SK-N-SH (cell line): ENCODE measurements at regions not wholly inside any gene's neighbourhood (a gene's known extent, or its start where the extent isn't known, plus 50 kb on each side); places are given as distances from the start of the nearest gene placed in this dataset.

Source experiments
- CTCF ChIP-seq: fragments of 200-600 bp; sonication (generic); IDR thresholded peaks from 2 replicates; pipeline ENCODE4 v1.6.1; 2017; ENCODE audit warnings: antibody characterized with exemption, mild to moderate bottlenecking, moderate library complexity
- EP300 ChIP-seq, 2 experiments: IDR thresholded peaks; 2 replicates each; pipeline versions ENCODE4 v1.4.0 to v1.6.1; 2012; ENCODE audit warnings: borderline replicate concordance in 1 of 2, low read depth in 1 of 2, low read length in 1 of 2
- EZH2phosphoT487 ChIP-seq: fragments of 200-600 bp; sonication (generic); IDR thresholded peaks from 2 replicates; pipeline ENCODE4 v1.6.1; 2017; ENCODE audit warnings: low read depth, mixed run types, mild to moderate bottlenecking, antibody characterized with exemption, moderate library complexity, borderline replicate concordance
- GABPA ChIP-seq: IDR thresholded peaks from 2 replicates; pipeline ENCODE4 v1.4.0; 2012; ENCODE audit warnings: low read depth, mild to moderate bottlenecking
- GATA2 ChIP-seq: sonication (generic); formaldehyde crosslinking; IDR thresholded peaks from 2 replicates; pipeline ENCODE4 v1.5.0; 2020; ENCODE audit warnings: mild to moderate bottlenecking, missing genetic modification reagents
- NFIC ChIP-seq: IDR thresholded peaks from 2 replicates; pipeline ENCODE4 v1.4.0; 2012; ENCODE audit warnings: borderline replicate concordance
- REST ChIP-seq: IDR thresholded peaks from 2 replicates; pipeline ENCODE4 v1.6.1; 2012; ENCODE audit warnings: mild to moderate bottlenecking, low read depth, low read length, moderate library complexity
- SMC3 ChIP-seq: IDR thresholded peaks from 2 replicates; pipeline ENCODE4 v1.6.1; 2012; ENCODE audit warnings: low read depth, low read length, improper control_type of control experiment
- USF1 ChIP-seq: IDR thresholded peaks from 2 replicates; pipeline ENCODE4 v1.4.0; 2012; ENCODE audit warnings: low read depth, borderline replicate concordance
- YY1 ChIP-seq: IDR thresholded peaks from 2 replicates; pipeline ENCODE4 v1.4.0; 2012; ENCODE audit warnings: low read depth, mild to moderate bottlenecking

- TF ChIP-seq GATA2 (CRISPR knock-in tag) = no peak
- TF ChIP-seq CTCF = no peak
- no peak for TF ChIP-seq SMC3
- no peak for TF ChIP-seq YY1
- no peak for TF ChIP-seq EZH2phosphoT487
- no peak for TF ChIP-seq GABPA
- TF ChIP-seq EP300 (IDR thresholded peaks at IDR 0.05; ENCODE audit: borderline replicate concordance in 1 of 2, low read depth in 1 of 2, low read length in 1 of 2) = no peak
- no peak for TF ChIP-seq REST
- no peak for TF ChIP-seq USF1
- TF ChIP-seq NFIC = no peak
Measured at GRCh38 chr4:138393886-138394610, 151.9 kb upstream of the SLC7A11 start.
